ENCODE measurements at regions not wholly inside any gene's neighbourhood (a gene's known extent, or its start where the extent isn't known, plus 50 kb on each side); places are given as distances from the start of the nearest gene placed in this dataset.

- no peak overlapping the region for H3K4me3 ChIP-seq (ENCODE audit: low read length)
- H3K9me3 ChIP-seq (ENCODE audit: control insufficient read depth, low read length), result no peaks in the 10 kb centered on the region
- no peaks in the 10 kb centered on the region for H3K36me3 ChIP-seq (ENCODE audit: control insufficient read depth, insufficient read depth, low read length)
- H3K27me3 ChIP-seq (ENCODE audit: control insufficient read depth, insufficient read depth, low read length), result no peaks in the 10 kb centered on the region
- no peak overlapping the region for H3K9ac ChIP-seq (ENCODE audit: low read length)
- no peaks in the 10 kb centered on the region for H3K4me1 ChIP-seq (ENCODE audit: control insufficient read depth, insufficient read depth, low read length)
Observed at GRCh38 chr13:43988302-43988701, 108.6 kb downstream of the LACC1 start.

DNA sequence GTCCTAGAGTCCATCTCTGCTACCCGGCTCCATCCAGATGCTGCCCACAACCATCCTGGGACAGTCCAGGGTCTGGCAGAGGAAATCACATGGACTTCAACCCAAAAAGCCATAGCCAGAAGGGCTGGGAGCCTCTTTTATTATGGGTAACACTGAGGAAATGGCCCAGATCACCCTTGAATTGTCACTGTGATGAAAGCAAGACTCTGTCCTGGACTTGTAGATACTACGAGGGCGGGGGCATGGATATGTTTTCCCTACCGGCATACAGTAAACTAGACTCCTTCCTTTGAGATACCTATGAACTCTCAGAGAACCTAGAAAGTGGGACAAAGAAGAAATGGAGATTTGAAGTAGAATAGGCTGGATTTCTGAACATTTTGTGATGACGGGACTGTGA lies 110.3 kb downstream of the LACC1 start:
- Histone ChIP-seq H3K4me1 (ENCODE audit: control insufficient read depth, insufficient read depth, low read length) (no peaks in the 10 kb centered on the region), H3K36me3 (ENCODE audit: control insufficient read depth, insufficient read depth, low read length) (no peaks in the 10 kb centered on the region), H3K27me3 (ENCODE audit: control insufficient read depth, insufficient read depth, low read length) (no peaks in the 10 kb centered on the region), H3K9me3 (ENCODE audit: control insufficient read depth, low read length) (peaks cover 2% of the 10 kb centered on the region), H3K9ac (ENCODE audit: low read length) (no peak overlapping the region), H3K4me3 (ENCODE audit: low read length) (no peak overlapping the region)

GRCh38 chr13:43990829-43991228 lies 111.1 kb downstream of the LACC1 start:
- Histone ChIP-seq H3K4me3 (ENCODE audit: low read length) (no peak overlapping the region), H3K36me3 (ENCODE audit: control insufficient read depth, insufficient read depth, low read length) (no peaks in the 10 kb centered on the region), H3K9ac (ENCODE audit: low read length) (no peak overlapping the region), H3K4me1 (ENCODE audit: control insufficient read depth, insufficient read depth, low read length) (no peaks in the 10 kb centered on the region), H3K9me3 (ENCODE audit: control insufficient read depth, low read length) (peaks cover 5% of the 10 kb centered on the region), H3K27me3 (ENCODE audit: control insufficient read depth, insufficient read depth, low read length) (no peaks in the 10 kb centered on the region)

- H3K4me1 ChIP-seq (ENCODE audit: control insufficient read depth, insufficient read depth, low read length), result no peaks in the 10 kb centered on the region
- H3K36me3 ChIP-seq (ENCODE audit: control insufficient read depth, insufficient read depth, low read length), result no peaks in the 10 kb centered on the region
- H3K9me3 ChIP-seq (ENCODE audit: control insufficient read depth, low read length), result peaks cover 5% of the 10 kb centered on the region
- no peaks in the 10 kb centered on the region for H3K27me3 ChIP-seq (ENCODE audit: control insufficient read depth, insufficient read depth, low read length)
- no peak overlapping the region for H3K4me3 ChIP-seq (ENCODE audit: low read length)
- H3K9ac ChIP-seq (ENCODE audit: low read length), result no peak overlapping the region
Observed at GRCh38 chr13:43991773-43992201, 112.1 kb downstream of the LACC1 start.

- Histone ChIP-seq H3K9me3 (ENCODE audit: control insufficient read depth, low read length) (peaks cover 5% of the 10 kb centered on the region), H3K4me3 (ENCODE audit: low read length) (no peak overlapping the region), H3K9ac (ENCODE audit: low read length) (no peak overlapping the region), H3K4me1 (ENCODE audit: control insufficient read depth, insufficient read depth, low read length) (no peaks in the 10 kb centered on the region), H3K36me3 (ENCODE audit: control insufficient read depth, insufficient read depth, low read length) (no peaks in the 10 kb centered on the region), H3K27me3 (ENCODE audit: control insufficient read depth, insufficient read depth, low read length) (no peaks in the 10 kb centered on the region)
Observed at GRCh38 chr13:43992211-43992610, 112.5 kb downstream of the LACC1 start.

GRCh38 chr13:43994999-43995859 lies 115.5 kb downstream of the LACC1 start:
- no peak overlapping the region for H3K4me3 ChIP-seq (ENCODE audit: low read length)
- H3K36me3 ChIP-seq (ENCODE audit: control insufficient read depth, insufficient read depth, low read length), result no peaks in the 10 kb centered on the region
- peaks cover 5% of the 10 kb centered on the region for H3K9me3 ChIP-seq (ENCODE audit: control insufficient read depth, low read length)
- no peak overlapping the region for H3K9ac ChIP-seq (ENCODE audit: low read length)
- no peaks in the 10 kb centered on the region for H3K4me1 ChIP-seq (ENCODE audit: control insufficient read depth, insufficient read depth, low read length)
- H3K27me3 ChIP-seq (ENCODE audit: control insufficient read depth, insufficient read depth, low read length), result no peaks in the 10 kb centered on the region

DNA sequence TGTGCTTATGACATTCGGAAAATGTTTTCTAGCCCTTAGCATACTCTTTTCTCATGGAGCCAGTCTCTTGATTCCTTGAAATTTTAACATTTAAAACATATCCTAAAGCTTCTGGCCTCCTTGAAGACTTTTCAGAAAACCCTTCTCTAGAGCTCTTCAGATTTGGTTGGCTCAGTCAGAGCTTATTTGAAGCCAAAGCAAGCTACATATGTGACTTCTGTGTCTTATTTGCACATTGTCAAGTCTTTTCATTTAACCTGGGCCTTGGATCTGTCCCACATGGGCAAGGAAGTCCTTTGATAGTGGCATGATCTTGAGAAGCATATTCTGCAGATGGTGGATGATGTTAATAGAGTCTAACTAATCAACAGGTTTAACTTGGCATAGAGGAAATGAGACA lies 116.5 kb downstream of the LACC1 start:
- H3K27me3 ChIP-seq (ENCODE audit: control insufficient read depth, insufficient read depth, low read length), result no peaks in the 10 kb centered on the region
- no peaks in the 10 kb centered on the region for H3K4me1 ChIP-seq (ENCODE audit: control insufficient read depth, insufficient read depth, low read length)
- no peak overlapping the region for H3K9ac ChIP-seq (ENCODE audit: low read length)
- H3K4me3 ChIP-seq (ENCODE audit: low read length), result no peak overlapping the region
- peaks cover 5% of the 10 kb centered on the region for H3K9me3 ChIP-seq (ENCODE audit: control insufficient read depth, low read length)
- H3K36me3 ChIP-seq (ENCODE audit: control insufficient read depth, insufficient read depth, low read length), result no peaks in the 10 kb centered on the region

DNA sequence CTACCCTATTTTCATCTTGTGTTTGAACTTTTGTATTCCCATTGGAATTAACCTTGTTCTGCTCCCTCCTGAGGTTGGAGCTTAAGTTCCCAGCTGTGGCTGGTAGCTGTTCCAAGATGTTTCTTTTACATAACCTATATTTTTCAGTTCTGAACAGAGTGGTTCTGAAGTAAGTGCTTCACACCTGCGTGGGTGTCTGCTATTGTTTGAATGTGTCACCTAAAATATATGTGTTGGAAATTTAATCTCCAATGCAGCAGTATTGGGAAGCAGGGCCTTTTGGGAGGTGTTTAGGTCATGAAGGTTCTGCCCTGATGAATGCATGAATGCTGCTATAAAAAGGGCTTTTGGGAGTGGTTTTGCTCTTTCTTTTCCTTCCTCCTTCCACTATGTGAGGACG lies 123.8 kb downstream of the LACC1 start:
- Histone ChIP-seq H3K9ac (ENCODE audit: low read length) (no peak overlapping the region), H3K27me3 (ENCODE audit: control insufficient read depth, insufficient read depth, low read length) (no peaks in the 10 kb centered on the region), H3K36me3 (ENCODE audit: control insufficient read depth, insufficient read depth, low read length) (no peaks in the 10 kb centered on the region), H3K4me1 (ENCODE audit: control insufficient read depth, insufficient read depth, low read length) (no peaks in the 10 kb centered on the region), H3K9me3 (ENCODE audit: control insufficient read depth, low read length) (no peaks in the 10 kb centered on the region), H3K4me3 (ENCODE audit: low read length) (no peak overlapping the region)

GRCh38 chr13:44004878-44005277 lies 125.2 kb downstream of the LACC1 start:
- H3K4me3 ChIP-seq (ENCODE audit: low read length), result no peak overlapping the region
- H3K36me3 ChIP-seq (ENCODE audit: control insufficient read depth, insufficient read depth, low read length), result no peaks in the 10 kb centered on the region
- no peak overlapping the region for H3K9ac ChIP-seq (ENCODE audit: low read length)
- no peaks in the 10 kb centered on the region for H3K9me3 ChIP-seq (ENCODE audit: control insufficient read depth, low read length)
- no peaks in the 10 kb centered on the region for H3K4me1 ChIP-seq (ENCODE audit: control insufficient read depth, insufficient read depth, low read length)
- no peaks in the 10 kb centered on the region for H3K27me3 ChIP-seq (ENCODE audit: control insufficient read depth, insufficient read depth, low read length)

- no peaks in the 10 kb centered on the region for H3K36me3 ChIP-seq (ENCODE audit: control insufficient read depth, insufficient read depth, low read length)
- H3K4me3 ChIP-seq (ENCODE audit: low read length), result no peak overlapping the region
- H3K4me1 ChIP-seq (ENCODE audit: control insufficient read depth, insufficient read depth, low read length), result no peaks in the 10 kb centered on the region
- H3K27me3 ChIP-seq (ENCODE audit: control insufficient read depth, insufficient read depth, low read length), result no peaks in the 10 kb centered on the region
- no peak overlapping the region for H3K9ac ChIP-seq (ENCODE audit: low read length)
- no peaks in the 10 kb centered on the region for H3K9me3 ChIP-seq (ENCODE audit: control insufficient read depth, low read length)
Observed at GRCh38 chr13:44007451-44007850, 127.7 kb downstream of the LACC1 start.

DNA sequence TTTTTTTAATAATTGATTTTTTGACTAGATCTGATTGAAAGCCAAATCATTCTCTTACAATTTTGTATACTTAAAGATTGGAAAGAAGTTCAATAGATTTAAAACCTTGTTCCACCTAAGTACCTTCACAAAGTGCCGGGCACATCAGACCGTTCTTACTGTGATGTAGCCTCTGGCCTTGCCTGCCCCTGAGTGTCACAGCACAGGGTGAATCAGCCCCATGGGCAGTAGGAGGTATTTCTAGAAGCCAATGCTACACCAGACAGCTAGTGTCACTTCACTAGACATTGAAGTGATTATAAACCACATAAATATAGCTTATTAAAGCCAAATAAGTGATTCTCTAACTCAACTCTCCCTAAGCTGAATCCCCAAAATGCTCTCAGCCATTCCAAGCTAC lies 131.3 kb downstream of the LACC1 start:
- Histone ChIP-seq H3K4me1 (ENCODE audit: control insufficient read depth, insufficient read depth, low read length) (no peaks in the 10 kb centered on the region), H3K9ac (ENCODE audit: low read length) (no peak overlapping the region), H3K9me3 (ENCODE audit: control insufficient read depth, low read length) (no peaks in the 10 kb centered on the region), H3K27me3 (ENCODE audit: control insufficient read depth, insufficient read depth, low read length) (no peaks in the 10 kb centered on the region), H3K36me3 (ENCODE audit: control insufficient read depth, insufficient read depth, low read length) (no peaks in the 10 kb centered on the region), H3K4me3 (ENCODE audit: low read length) (no peak overlapping the region)

- Histone ChIP-seq H3K4me1 (ENCODE audit: control insufficient read depth, insufficient read depth, low read length) (no peaks in the 10 kb centered on the region), H3K27me3 (ENCODE audit: control insufficient read depth, insufficient read depth, low read length) (no peaks in the 10 kb centered on the region), H3K4me3 (ENCODE audit: low read length) (no peak overlapping the region), H3K9me3 (ENCODE audit: control insufficient read depth, low read length) (no peaks in the 10 kb centered on the region), H3K36me3 (ENCODE audit: control insufficient read depth, insufficient read depth, low read length) (no peaks in the 10 kb centered on the region), H3K9ac (ENCODE audit: low read length) (no peak overlapping the region)
Observed at GRCh38 chr13:44012910-44013757, 133.4 kb downstream of the LACC1 start.

Measured in mucosa of stomach (tissue), 1 donor.